K562 (cell line): ENCODE measurements at regions not wholly inside any gene's neighbourhood (a gene's known extent, or its start where the extent isn't known, plus 50 kb on each side); places are given as distances from the start of the nearest gene placed in this dataset.

ENCODE experiments used
- ATAC-seq: fragments of 200-7000 bp; cut with Tn5 transposase; 3 replicates; pipeline ENCODE4 v1.9.1; 2020; ENCODE audit warnings: moderate library complexity
- BruUV-seq: library from RNA; stranded (reverse); fragments of 400-500 nt; replicated peaks from 2 replicates; lab custom pipeline; 2021; lab: Mats Ljungman, UMichigan
- CTCF ChIA-PET: fragments of 300-600 bp; formaldehyde crosslinking; extraction: SDS; loops from one replicate; lab custom pipeline; 2021; ENCODE audit warnings: low intra/inter-chr PET ratio; lab: Yijun Ruan, JAX
- POLR2A ChIA-PET: fragments of 300-600, 350-650 bp; sonication (Branson Sonifier 250); formaldehyde crosslinking; extraction: SDS; loops from one replicate; lab custom pipeline; 2021; ENCODE audit warnings: antibody characterized with exemption, inconsistent platforms; lab: Yijun Ruan, JAX
- DNase-seq, 4 experiments: peaks; one replicate each; pipeline versions ENCODE4 v3.0.0 to v3.0.0-alpha.2; 2011 to 2018; ENCODE audit warnings: low spot score in 3 of 4, mixed read lengths in 3 of 4; ENCODE audit errors: extremely low read depth in 1 of 4
- FAIRE-seq: peaks from 2 replicates; lab custom pipeline; 2011; peaks lifted over from hg19 to GRCh38; lab: Jason Lieb, UNC
- H2AFZ ChIP-seq: 2 replicates; pipeline ENCODE4 v1.6.0; 2011; ENCODE audit warnings: low read depth, low read length, control low read depth, inconsistent platforms
- H3K27ac ChIP-seq: fragments of 200-600 bp; 3 replicates; pipeline ENCODE4 v1.8.0; 2011; ENCODE audit warnings: low read depth, mild to moderate bottlenecking, control low read depth, inconsistent platforms, low read length, moderate library complexity, mixed read lengths; ENCODE audit errors: extremely low read depth
- H3K27me3 ChIP-seq, 2 experiments: fragments of 300-600 bp in 1 of 2; 2 replicates in 1 of 2; 3 replicates in 1 of 2; pipeline versions ENCODE4 v1.6.0 to v1.8.0; 2011; ENCODE audit warnings: inconsistent platforms in 2 of 2, low read length in 2 of 2, mild to moderate bottlenecking in 1 of 2, mixed read lengths in 1 of 2, moderate library complexity in 1 of 2; ENCODE audit not compliant: control insufficient read depth in 2 of 2, insufficient read depth in 2 of 2
- H3K36me3 ChIP-seq: fragments of 300-600 bp; 3 replicates; pipeline ENCODE4 v1.8.0; 2011; ENCODE audit warnings: mild to moderate bottlenecking, low read length, inconsistent platforms; ENCODE audit not compliant: control insufficient read depth, insufficient read depth
- H3K4me1 ChIP-seq, 2 experiments: fragments of 200-600 bp in 1 of 2; replicated peaks in 1 of 2; 2 replicates in 1 of 2; 3 replicates in 1 of 2; pipeline versions ENCODE4 v1.5.1 to v1.8.0; 2011; ENCODE audit warnings: inconsistent platforms in 2 of 2, low read length in 2 of 2, mild to moderate bottlenecking in 1 of 2, mixed read lengths in 1 of 2, moderate library complexity in 1 of 2; ENCODE audit not compliant: control insufficient read depth in 2 of 2, insufficient read depth in 2 of 2
- H3K4me2 ChIP-seq: 2 replicates; pipeline ENCODE4 v1.6.1; 2011; ENCODE audit warnings: low read length, control low read depth, inconsistent platforms, mixed read lengths; ENCODE audit not compliant: insufficient read depth
- H3K4me3 ChIP-seq: fragments of 200-600 bp; sonication (generic), shearing (Covaris generic); 2 replicates; pipeline ENCODE4 v1.5.1; 2016; ENCODE audit warnings: control low read depth, inconsistent platforms
- H3K79me2 ChIP-seq: fragments of 200-600 bp; 3 replicates; pipeline ENCODE4 v1.8.0; 2011; ENCODE audit warnings: low read length, inconsistent platforms; ENCODE audit not compliant: control insufficient read depth, insufficient read depth
- H3K9ac ChIP-seq, 2 experiments: 2 replicates each; pipeline versions ENCODE4 v1.6.0 to v1.6.1; 2011; ENCODE audit warnings: low read depth in 2 of 2, low read length in 2 of 2, control low read depth in 1 of 2, inconsistent platforms in 1 of 2, mild to moderate bottlenecking in 1 of 2, mixed read lengths in 1 of 2; ENCODE audit not compliant: insufficient read depth in 1 of 2
- H3K9me1 ChIP-seq: one replicate; pipeline ENCODE4 v1.6.0; 2011; ENCODE audit warnings: inconsistent platforms, mild to moderate bottlenecking, low read length, moderate library complexity; ENCODE audit not compliant: control insufficient read depth, insufficient read depth
- H3K9me3 ChIP-seq: replicated peaks from 2 replicates; pipeline ENCODE4 v1.5.1; 2011; ENCODE audit warnings: low read depth, low read length, inconsistent platforms; ENCODE audit not compliant: control insufficient read depth, insufficient read depth
- H4K20me1 ChIP-seq: replicated peaks from 2 replicates; pipeline ENCODE4 v1.6.1; 2011; ENCODE audit warnings: low read length, inconsistent platforms, mixed read lengths; ENCODE audit not compliant: control insufficient read depth, insufficient read depth
- C11orf30 ChIP-seq: fragments of 450-650 bp; IDR thresholded peaks from 2 replicates; pipeline ENCODE4 v1.6.1; 2016; ENCODE audit warnings: low read depth, mild to moderate bottlenecking
- CBX5 ChIP-seq: IDR thresholded peaks from 2 replicates; pipeline ENCODE4 v1.6.1; 2014; ENCODE audit warnings: low read depth, borderline replicate concordance
- ELF4 ChIP-seq: fragments of 450-650 bp; formaldehyde crosslinking; IDR thresholded peaks from 2 replicates; pipeline ENCODE4 v1.4.0; 2022; ENCODE audit warnings: missing genetic modification characterization
- FOSL1 ChIP-seq: fragments of 200-800 bp; sonication (Bioruptor generic); conservative IDR thresholded peaks from 2 replicates; pipeline ENCODE4 v1.6.1; 2016; ENCODE audit warnings: missing genetic modification characterization, missing compliant biosample characterization
- FOXP4 ChIP-seq: sonication (generic); formaldehyde crosslinking; IDR thresholded peaks from 2 replicates; pipeline ENCODE4 v1.8.0; 2022; ENCODE audit warnings: mild to moderate bottlenecking, missing genetic modification reagents, borderline replicate concordance
- GTF2B ChIP-seq: IDR thresholded peaks from 2 replicates; pipeline ENCODE4 v1.6.1; 2011; ENCODE audit not compliant: insufficient read length; ENCODE audit errors: extremely low read depth
- HDAC2 ChIP-seq: fragments of 450-650 bp; IDR thresholded peaks from 2 replicates; pipeline ENCODE4 v1.6.1; 2016; ENCODE audit warnings: mild to moderate bottlenecking
- HOXB6 ChIP-seq: fragments of 250-450 bp; sonication (Bioruptor Pico); IDR thresholded peaks from 2 replicates; pipeline ENCODE4 v1.5.1; 2022; ENCODE audit warnings: mild to moderate bottlenecking, borderline replicate concordance
- KLF13 ChIP-seq: fragments of 450-650 bp; IDR thresholded peaks from 2 replicates; pipeline ENCODE4 v1.6.1; 2016; ENCODE audit warnings: missing genetic modification characterization, low read depth, mild to moderate bottlenecking, missing compliant biosample characterization, moderate library complexity, borderline replicate concordance
- MBD2 ChIP-seq: sonication (generic); IDR thresholded peaks from 2 replicates; pipeline ENCODE4 v1.6.1; 2016; ENCODE audit warnings: low read depth, borderline replicate concordance
- NCOA4 ChIP-seq: fragments of 450-650 bp; IDR thresholded peaks from 2 replicates; pipeline ENCODE4 v1.6.1; 2018; ENCODE audit warnings: mild to moderate bottlenecking; ENCODE audit not compliant: partially characterized antibody
- NR4A1 ChIP-seq, 2 experiments: fragments of 250-450 bp in 1 of 2; fragments of 450-650 bp in 1 of 2; sonication (Bioruptor Pico) in 1 of 2; IDR thresholded peaks; 2 replicates each; pipeline versions ENCODE4 v1.4.0 to v1.6.1; 2016 to 2020; ENCODE audit warnings: mild to moderate bottlenecking in 2 of 2, missing compliant biosample characterization in 1 of 2, missing genetic modification characterization in 1 of 2, moderate library complexity in 1 of 2
- SLC30A9 ChIP-seq: fragments of 250-450 bp; sonication (Bioruptor Pico); IDR thresholded peaks from 2 replicates; pipeline ENCODE4 v1.8.0; 2022; ENCODE audit warnings: mild to moderate bottlenecking, moderate library complexity
- ZFP1 ChIP-seq: fragments of 450-650 bp; formaldehyde crosslinking; IDR thresholded peaks from 2 replicates; pipeline ENCODE4 v1.4.0; 2020; ENCODE audit warnings: mild to moderate bottlenecking, mixed read lengths
- ZNF134 ChIP-seq: fragments of 250-450 bp; sonication (Bioruptor Pico); conservative IDR thresholded peaks from 2 replicates; pipeline ENCODE4 v1.4.0; 2020
- ZNF224 ChIP-seq: sonication (generic); formaldehyde crosslinking; IDR thresholded peaks from 2 replicates; pipeline ENCODE4 v1.8.0; 2022; ENCODE audit warnings: mild to moderate bottlenecking, missing genetic modification reagents
- WGBS: fragments of 100-300 bp; shearing (Covaris generic); methylation state at CpG from one replicate; pipeline ENCODE4 v1.1.6; 2016; ENCODE audit warnings: low coverage, mixed read lengths; ENCODE audit not compliant: insufficient coverage; ENCODE audit errors: missing lambda C conversion rate; 5-methylcytosine and 5-hydroxymethylcytosine counted together
- in situ Hi-C: fragments of 300-500 bp; cut with MboI; formaldehyde crosslinking; loops from 4 replicates; pipeline ENCODE4 v1.15.0; 2018; ENCODE audit warnings: inconsistent platforms, mixed read lengths
- intact Hi-C: fragments of 100-400 bp; cut with micrococcal nuclease; formaldehyde crosslinking; loops from 2 replicates; pipeline ENCODE4 v1.14.2; 2022
- TF ChIP-seq, protein P1 (sequence below): fragments of 450-650 bp; formaldehyde crosslinking; IDR thresholded peaks from 2 replicates; pipeline ENCODE4 v1.4.0; 2022; ENCODE audit warnings: mild to moderate bottlenecking, moderate library complexity

- H4K20me1 ChIP-seq: no peaks in the 10 kb centered on the region
- TF ChIP-seq MBD2 (no peak), CBX5 (no peak), ZNF134 (CRISPR knock-in tag) (no peak), FOXP4 (CRISPR knock-in tag) (no peak), KLF13 (tag) (no peak), NCOA4 (no peak), FOSL1 (tag) (no peak), NR4A1 (CRISPR knock-in tag; IDR thresholded peaks at IDR 0.05) (no peak), NR4A1 (tag; IDR thresholded peaks at IDR 0.05) (no peak), HOXB6 (CRISPR knock-in tag) (no peak), ZNF224 (CRISPR knock-in tag) (no peak), SLC30A9 (CRISPR knock-in tag) (no peak), GTF2B (no peak), HDAC2 (no peak), C11orf30 (no peak), ZFP1 (CRISPR knock-in tag) (no peak), ELF4 (CRISPR knock-in tag) (no peak)
- TF ChIP-seq, protein P1, sequence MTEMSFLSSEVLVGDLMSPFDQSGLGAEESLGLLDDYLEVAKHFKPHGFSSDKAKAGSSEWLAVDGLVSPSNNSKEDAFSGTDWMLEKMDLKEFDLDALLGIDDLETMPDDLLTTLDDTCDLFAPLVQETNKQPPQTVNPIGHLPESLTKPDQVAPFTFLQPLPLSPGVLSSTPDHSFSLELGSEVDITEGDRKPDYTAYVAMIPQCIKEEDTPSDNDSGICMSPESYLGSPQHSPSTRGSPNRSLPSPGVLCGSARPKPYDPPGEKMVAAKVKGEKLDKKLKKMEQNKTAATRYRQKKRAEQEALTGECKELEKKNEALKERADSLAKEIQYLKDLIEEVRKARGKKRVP (CRISPR knock-in tag): no peak
These were observed 70.8 kb upstream of the POMGNT2 start for GRCh38 chr3:43176666-43177065.

More at GRCh38 chr3:43176666-43177065, 70.8 kb upstream of the POMGNT2 start:
- Histone ChIP-seq H3K36me3 (no peaks in the 10 kb centered on the region), H3K9me1 (no peaks in the 10 kb centered on the region), H3K4me3 (no peak overlapping the region), H3K27me3 (peaks cover 8 to 43% of the 10 kb centered on the region in 2 experiments), H2AFZ (no peak overlapping the region), H3K9ac (no peak overlapping the region), H3K4me1 (no peaks in the 10 kb centered on the region), H3K27ac (no peak overlapping the region), H3K9me3 (no peaks in the 10 kb centered on the region), H3K4me2 (no peak overlapping the region), H3K79me2 (no peaks in the 10 kb centered on the region)
- ChIA-PET POLR2A (interaction anchor here (0.9 to 1.0 kb wide), 2 partner anchors 14 to 16 kb away, joined by 3 read pairs; no protein-coding TSS in a partner anchor), CTCF (no interaction called here)
- FAIRE-seq (no peak), DNase-seq (no peak), ATAC-seq (no peak; the same call in 2 of the 3 replicates)
- no TSS peak for BruUV-seq
- in situ Hi-C loops (no loop called here), intact Hi-C loops (no loop called here)
- WGBS: 0% methylated on average over 4 of the region's 4 CpGs
